ENCODE measurements at regions not wholly inside any gene's neighbourhood (a gene's known extent, or its start where the extent isn't known, plus 50 kb on each side); places are given as distances from the start of the nearest gene placed in this dataset.

DNA sequence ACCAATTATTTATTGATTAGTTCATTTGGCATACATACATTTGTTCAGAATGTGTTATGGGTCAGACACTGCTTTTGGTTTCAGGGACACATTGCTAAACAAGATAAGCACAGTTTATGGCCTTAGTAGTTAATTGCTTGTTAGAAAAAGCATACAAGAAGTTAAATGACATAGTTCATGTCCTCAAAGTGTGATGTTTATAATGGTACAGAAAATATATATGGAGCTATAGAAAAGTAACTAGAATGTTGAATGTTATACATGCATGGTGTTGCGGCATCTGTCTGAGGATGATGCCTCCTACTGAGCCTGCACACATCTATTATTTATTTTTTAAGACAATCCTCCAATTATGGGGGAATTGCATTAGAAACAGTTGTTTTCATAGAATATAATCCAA is 1476.3 kb upstream of the PCDH7 start:
- Histone ChIP-seq H3K4me1 (ENCODE audit: control insufficient read depth in 1 of 2, insufficient read depth in 2 of 2, low read length in 2 of 2) (no peaks in the 10 kb centered on the region), H3K27me3 (ENCODE audit: control insufficient read depth in 1 of 2, insufficient read depth in 2 of 2, low read length in 1 of 2) (no peaks in the 10 kb centered on the region), H3K9me3 (ENCODE audit: control insufficient read depth, low read length) (no peaks in the 10 kb centered on the region), H3K27ac (ENCODE audit: low read depth in 1 of 2, low read length in 2 of 2) (no peak overlapping the region), H3K36me3 (ENCODE audit: control insufficient read depth in 1 of 2, insufficient read depth in 2 of 2, low read length in 1 of 2) (no peaks in the 10 kb centered on the region), H3K4me3 (ENCODE audit: low read length in 2 of 2) (no peak overlapping the region)
- ATAC-seq (ENCODE audit: low FRiP score) (no peak), DNase-seq (no peak)
- intact Hi-C loops (cut with DNase I) = no loop called here
- 87 to 93% methylated on average over 1 of the region's 1 CpG for WGBS, 2 donors

DNA sequence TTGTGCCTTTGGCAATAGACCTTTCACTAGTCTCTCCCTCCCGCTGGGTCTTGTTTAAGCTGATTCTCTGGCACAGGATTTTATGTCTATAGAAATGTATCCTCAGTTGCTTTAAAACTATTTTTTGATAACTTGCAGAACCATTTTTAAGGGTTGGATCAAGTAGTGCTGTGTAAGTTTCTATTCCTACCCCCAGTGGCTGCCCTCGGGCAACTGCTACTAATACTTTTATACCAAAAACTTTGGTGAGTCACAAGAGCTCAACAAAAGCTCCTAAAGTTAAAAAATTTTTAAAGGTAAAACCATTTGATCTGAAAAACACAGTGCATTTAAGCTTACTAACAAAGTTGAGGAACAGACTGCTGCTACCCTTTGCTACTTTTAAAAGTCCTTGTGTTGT is 1460.6 kb upstream of the PCDH7 start:
- intact Hi-C loops (cut with DNase I) = no loop called here

DNA sequence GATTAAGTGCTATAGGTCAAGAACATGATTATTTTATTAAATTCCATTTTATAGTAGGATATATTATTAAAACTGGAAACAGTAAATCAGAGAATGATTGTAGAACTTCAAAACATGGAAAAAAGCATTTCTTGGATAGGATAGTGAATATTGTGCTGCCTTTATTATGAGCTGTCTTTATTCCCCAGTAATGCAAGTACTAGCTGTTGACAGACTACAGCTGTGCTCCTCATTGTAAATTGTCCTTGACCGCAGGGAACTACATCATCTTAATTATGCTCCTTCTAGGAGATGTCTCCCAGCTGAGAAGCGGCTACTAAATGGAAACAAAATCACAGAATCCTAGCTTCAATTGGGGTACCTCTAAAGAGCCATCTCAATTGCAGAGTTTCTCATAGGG is 1457.2 kb upstream of the PCDH7 start:
- no peaks in the 10 kb centered on the region for H3K4me1 ChIP-seq (ENCODE audit: control insufficient read depth in 1 of 2, insufficient read depth in 2 of 2, low read length in 2 of 2)
- ATAC-seq (ENCODE audit: low FRiP score) (no peak), DNase-seq (no peak)
- 88 to 90% methylated on average over 2 of the region's 2 CpGs for WGBS, 2 donors
- intact Hi-C loops (cut with DNase I) = no loop called here
- H3K27me3 ChIP-seq (ENCODE audit: control insufficient read depth in 1 of 2, insufficient read depth in 2 of 2, low read length in 1 of 2) = no peaks in the 10 kb centered on the region
- peaks cover 1% of the 10 kb centered on the region for H3K9me3 ChIP-seq (ENCODE audit: control insufficient read depth, low read length)
- H3K4me3 ChIP-seq (ENCODE audit: low read length in 2 of 2) = no peak overlapping the region
- no peak overlapping the region for H3K27ac ChIP-seq (ENCODE audit: low read depth in 1 of 2, low read length in 2 of 2)
- H3K36me3 ChIP-seq (ENCODE audit: control insufficient read depth in 1 of 2, insufficient read depth in 2 of 2, low read length in 1 of 2) = no peaks in the 10 kb centered on the region

More for the DNA sequence above, 1460.6 kb upstream of the PCDH7 start:
- no peak for ATAC-seq (ENCODE audit: low FRiP score)
- no peak overlapping the region for H3K27ac ChIP-seq (ENCODE audit: low read depth in 1 of 2, low read length in 2 of 2)
- H3K9me3 ChIP-seq (ENCODE audit: control insufficient read depth, low read length) = peaks cover 1% of the 10 kb centered on the region
- no peaks in the 10 kb centered on the region for H3K4me1 ChIP-seq (ENCODE audit: control insufficient read depth in 1 of 2, insufficient read depth in 2 of 2, low read length in 2 of 2)
- no peak overlapping the region for H3K4me3 ChIP-seq (ENCODE audit: low read length in 2 of 2)
- DNase-seq = no peak
- no peaks in the 10 kb centered on the region for H3K27me3 ChIP-seq (ENCODE audit: control insufficient read depth in 1 of 2, insufficient read depth in 2 of 2, low read length in 1 of 2)
- H3K36me3 ChIP-seq (ENCODE audit: control insufficient read depth in 1 of 2, insufficient read depth in 2 of 2, low read length in 1 of 2) = no peaks in the 10 kb centered on the region
- WGBS, 2 donors = 69 to 74% methylated on average over 2 of the region's 2 CpGs

- ATAC-seq (ENCODE audit: low FRiP score) (no peak), DNase-seq (no peak)
- H3K36me3 ChIP-seq (ENCODE audit: control insufficient read depth in 1 of 2, insufficient read depth in 2 of 2, low read length in 1 of 2) = no peaks in the 10 kb centered on the region
- H3K27me3 ChIP-seq (ENCODE audit: control insufficient read depth in 1 of 2, insufficient read depth in 2 of 2, low read length in 1 of 2) = no peaks in the 10 kb centered on the region
- H3K4me1 ChIP-seq (ENCODE audit: control insufficient read depth in 1 of 2, insufficient read depth in 2 of 2, low read length in 2 of 2) = no peaks in the 10 kb centered on the region
- WGBS, 2 donors = 74 to 83% methylated on average over 1 of the region's 1 CpG
- no peak overlapping the region for H3K4me3 ChIP-seq (ENCODE audit: low read length in 2 of 2)
- H3K9me3 ChIP-seq (ENCODE audit: control insufficient read depth, low read length) = no peaks in the 10 kb centered on the region
- no peak overlapping the region for H3K27ac ChIP-seq (ENCODE audit: low read depth in 1 of 2, low read length in 2 of 2)
- intact Hi-C loops (cut with DNase I) = no loop called here
These were observed 1444.0 kb upstream of the PCDH7 start for GRCh38 chr4:29276150-29276549.

GRCh38 chr4:29277381-29277780 is 1442.8 kb upstream of the PCDH7 start:
- ATAC-seq (ENCODE audit: low FRiP score) (no peak), DNase-seq (no peak)
- no peaks in the 10 kb centered on the region for H3K9me3 ChIP-seq (ENCODE audit: control insufficient read depth, low read length)
- H3K36me3 ChIP-seq (ENCODE audit: control insufficient read depth in 1 of 2, insufficient read depth in 2 of 2, low read length in 1 of 2) = no peaks in the 10 kb centered on the region
- intact Hi-C loops (cut with DNase I) = no loop called here
- no peaks in the 10 kb centered on the region for H3K4me1 ChIP-seq (ENCODE audit: control insufficient read depth in 1 of 2, insufficient read depth in 2 of 2, low read length in 2 of 2)
- no peak overlapping the region for H3K27ac ChIP-seq (ENCODE audit: low read depth in 1 of 2, low read length in 2 of 2)
- no peak overlapping the region for H3K4me3 ChIP-seq (ENCODE audit: low read length in 2 of 2)
- H3K27me3 ChIP-seq (ENCODE audit: control insufficient read depth in 1 of 2, insufficient read depth in 2 of 2, low read length in 1 of 2) = no peaks in the 10 kb centered on the region

DNA sequence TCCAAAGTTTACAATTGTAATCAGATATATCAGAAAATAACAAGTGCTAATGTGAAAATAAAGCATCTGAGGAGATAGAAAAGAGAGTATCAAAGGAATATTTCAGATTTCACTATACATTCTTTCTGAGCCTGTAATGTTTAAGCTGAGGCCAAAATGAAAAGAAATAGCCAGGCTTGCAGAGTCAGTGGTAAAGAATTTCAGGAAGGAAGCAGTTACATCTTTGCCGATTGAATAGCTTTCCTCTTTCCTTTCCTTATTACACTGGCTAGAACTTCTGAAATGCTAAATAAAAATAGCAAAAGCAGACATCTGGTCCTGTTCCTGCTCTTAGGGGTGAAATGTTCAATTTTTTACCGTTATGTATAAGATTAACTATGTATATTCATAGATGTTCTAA is 1441.6 kb upstream of the PCDH7 start:
- Histone ChIP-seq H3K9me3 (ENCODE audit: control insufficient read depth, low read length) (no peaks in the 10 kb centered on the region), H3K27me3 (ENCODE audit: control insufficient read depth in 1 of 2, insufficient read depth in 2 of 2, low read length in 1 of 2) (no peaks in the 10 kb centered on the region), H3K36me3 (ENCODE audit: control insufficient read depth in 1 of 2, insufficient read depth in 2 of 2, low read length in 1 of 2) (no peaks in the 10 kb centered on the region), H3K4me1 (ENCODE audit: control insufficient read depth in 1 of 2, insufficient read depth in 2 of 2, low read length in 2 of 2) (no peaks in the 10 kb centered on the region), H3K4me3 (ENCODE audit: low read length in 2 of 2) (no peak overlapping the region), H3K27ac (ENCODE audit: low read depth in 1 of 2, low read length in 2 of 2) (no peak overlapping the region)
- 4 to 6% methylated on average over 2 of the region's 2 CpGs for whole genome bisulfite sequencing, 2 donors
- DNase-seq = no peak
- intact Hi-C loops (cut with DNase I) = no loop called here
- no peak for ATAC-seq (ENCODE audit: low FRiP score)

- intact Hi-C loops (cut with DNase I) = no loop called here
- H3K9me3 ChIP-seq (ENCODE audit: control insufficient read depth, low read length) = no peaks in the 10 kb centered on the region
- WGBS, 2 donors = 75 to 80% methylated on average over 1 of the region's 1 CpG
- ATAC-seq (ENCODE audit: low FRiP score) (no peak), DNase-seq (no peak)
- no peak overlapping the region for H3K27ac ChIP-seq (ENCODE audit: low read depth in 1 of 2, low read length in 2 of 2)
- no peak overlapping the region for H3K4me3 ChIP-seq (ENCODE audit: low read length in 2 of 2)
- H3K36me3 ChIP-seq (ENCODE audit: control insufficient read depth in 1 of 2, insufficient read depth in 2 of 2, low read length in 1 of 2) = no peaks in the 10 kb centered on the region
- H3K27me3 ChIP-seq (ENCODE audit: control insufficient read depth in 1 of 2, insufficient read depth in 2 of 2, low read length in 1 of 2) = no peaks in the 10 kb centered on the region
- no peaks in the 10 kb centered on the region for H3K4me1 ChIP-seq (ENCODE audit: control insufficient read depth in 1 of 2, insufficient read depth in 2 of 2, low read length in 2 of 2)
These were observed 1431.1 kb upstream of the PCDH7 start for GRCh38 chr4:29289118-29289517.

- DNase-seq = no peak
- H3K4me1 ChIP-seq (ENCODE audit: control insufficient read depth in 1 of 2, insufficient read depth in 2 of 2, low read length in 2 of 2) = no peaks in the 10 kb centered on the region
These were observed 1424.9 kb upstream of the PCDH7 start for GRCh38 chr4:29295280-29295679.

DNA sequence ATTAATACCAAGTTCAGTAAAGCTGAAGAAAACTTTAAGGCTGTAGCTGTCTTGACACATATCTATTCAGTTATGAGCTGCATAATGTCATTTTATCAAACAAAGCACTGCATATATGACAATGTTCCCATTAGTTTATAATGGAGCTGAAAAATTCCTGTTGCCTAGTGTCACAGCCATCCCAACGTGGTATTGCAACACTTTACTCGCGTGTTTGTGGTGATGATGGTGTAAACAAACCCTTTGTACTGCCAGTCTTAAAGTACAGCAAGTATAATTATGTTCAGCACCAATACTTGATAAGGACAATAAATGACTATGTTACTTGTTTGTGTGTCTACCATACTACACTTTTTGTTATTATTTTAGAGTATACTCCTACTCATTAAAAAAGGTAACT is 1415.6 kb upstream of the PCDH7 start:
- no peak for ATAC-seq (ENCODE audit: low FRiP score)
- Histone ChIP-seq H3K36me3 (ENCODE audit: control insufficient read depth in 1 of 2, insufficient read depth in 2 of 2, low read length in 1 of 2) (no peaks in the 10 kb centered on the region), H3K4me1 (ENCODE audit: control insufficient read depth in 1 of 2, insufficient read depth in 2 of 2, low read length in 2 of 2) (no peaks in the 10 kb centered on the region), H3K4me3 (ENCODE audit: low read length in 2 of 2) (no peak overlapping the region), H3K27me3 (ENCODE audit: control insufficient read depth in 1 of 2, insufficient read depth in 2 of 2, low read length in 1 of 2) (no peaks in the 10 kb centered on the region), H3K27ac (ENCODE audit: low read depth in 1 of 2, low read length in 2 of 2) (no peak overlapping the region), H3K9me3 (ENCODE audit: control insufficient read depth, low read length) (no peaks in the 10 kb centered on the region)
- WGBS, 2 donors = 78 to 79% methylated on average over 3 of the region's 3 CpGs
- no peak for DNase-seq
- intact Hi-C loops (cut with DNase I) = no loop called here

More at GRCh38 chr4:29295280-29295679, 1424.9 kb upstream of the PCDH7 start:
- intact Hi-C loops (cut with DNase I) = no loop called here
- Histone ChIP-seq H3K9me3 (ENCODE audit: control insufficient read depth, low read length) (no peaks in the 10 kb centered on the region), H3K27ac (ENCODE audit: low read depth in 1 of 2, low read length in 2 of 2) (no peak overlapping the region), H3K36me3 (ENCODE audit: control insufficient read depth in 1 of 2, insufficient read depth in 2 of 2, low read length in 1 of 2) (no peaks in the 10 kb centered on the region), H3K4me3 (ENCODE audit: low read length in 2 of 2) (no peak overlapping the region), H3K27me3 (ENCODE audit: control insufficient read depth in 1 of 2, insufficient read depth in 2 of 2, low read length in 1 of 2) (no peaks in the 10 kb centered on the region)
- ATAC-seq (ENCODE audit: low FRiP score) = no peak

GRCh38 chr4:29307256-29307655 is 1412.9 kb upstream of the PCDH7 start:
- H3K4me3 ChIP-seq (ENCODE audit: low read length in 2 of 2) = no peak overlapping the region
- no peak overlapping the region for H3K27ac ChIP-seq (ENCODE audit: low read depth in 1 of 2, low read length in 2 of 2)
- no peaks in the 10 kb centered on the region for H3K9me3 ChIP-seq (ENCODE audit: control insufficient read depth, low read length)
- DNase-seq = no peak
- intact Hi-C loops (cut with DNase I) = no loop called here
- H3K36me3 ChIP-seq (ENCODE audit: control insufficient read depth in 1 of 2, insufficient read depth in 2 of 2, low read length in 1 of 2) = no peaks in the 10 kb centered on the region
- no peaks in the 10 kb centered on the region for H3K27me3 ChIP-seq (ENCODE audit: control insufficient read depth in 1 of 2, insufficient read depth in 2 of 2, low read length in 1 of 2)
- no peak for ATAC-seq (ENCODE audit: low FRiP score)
- no peaks in the 10 kb centered on the region for H3K4me1 ChIP-seq (ENCODE audit: control insufficient read depth in 1 of 2, insufficient read depth in 2 of 2, low read length in 2 of 2)
